ENCODE measurements at regions not wholly inside any gene's neighbourhood (a gene's known extent, or its start where the extent isn't known, plus 50 kb on each side); places are given as distances from the start of the nearest gene placed in this dataset.

- TF ChIP-seq FOXM1 (IDR thresholded peaks at IDR 0.05; ENCODE audit: borderline replicate concordance): no peak
- no peak for TF ChIP-seq SP1 (IDR thresholded peaks at IDR 0.05)
- no peak for TF ChIP-seq TARDBP (IDR thresholded peaks at IDR 0.05)
- no peak for TF ChIP-seq CTBP1 (IDR thresholded peaks at IDR 0.05; ENCODE audit: borderline replicate concordance)
- TF ChIP-seq, protein P1, sequence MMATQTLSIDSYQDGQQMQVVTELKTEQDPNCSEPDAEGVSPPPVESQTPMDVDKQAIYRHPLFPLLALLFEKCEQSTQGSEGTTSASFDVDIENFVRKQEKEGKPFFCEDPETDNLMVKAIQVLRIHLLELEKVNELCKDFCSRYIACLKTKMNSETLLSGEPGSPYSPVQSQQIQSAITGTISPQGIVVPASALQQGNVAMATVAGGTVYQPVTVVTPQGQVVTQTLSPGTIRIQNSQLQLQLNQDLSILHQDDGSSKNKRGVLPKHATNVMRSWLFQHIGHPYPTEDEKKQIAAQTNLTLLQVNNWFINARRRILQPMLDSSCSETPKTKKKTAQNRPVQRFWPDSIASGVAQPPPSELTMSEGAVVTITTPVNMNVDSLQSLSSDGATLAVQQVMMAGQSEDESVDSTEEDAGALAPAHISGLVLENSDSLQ (IDR thresholded peaks at IDR 0.05): no peak
- TF ChIP-seq FOXK2 (IDR thresholded peaks at IDR 0.05): no peak
- TF ChIP-seq ZNF384 (IDR thresholded peaks at IDR 0.05): no peak
- TF ChIP-seq ARNT (IDR thresholded peaks at IDR 0.05): no peak
- TF ChIP-seq SUZ12 (IDR thresholded peaks at IDR 0.05): no peak
- TF ChIP-seq L3MBTL2 (conservative IDR thresholded peaks at IDR 0.05): no peak
- TF ChIP-seq BHLHE40 (IDR thresholded peaks at IDR 0.05; ENCODE audit: borderline replicate concordance): no peak
- no peak for TF ChIP-seq NFRKB (IDR thresholded peaks at IDR 0.05)
- TF ChIP-seq LEF1 (IDR thresholded peaks at IDR 0.05; ENCODE audit: borderline replicate concordance): no peak
- TF ChIP-seq ELF4 (IDR thresholded peaks at IDR 0.05): no peak
Observed at GRCh38 chr6:93975159-93975558, 555.8 kb upstream of the EPHA7 start.
